GM12891 (cell line): ENCODE measurements at regions not wholly inside any gene's neighbourhood (a gene's known extent, or its start where the extent isn't known, plus 50 kb on each side); places are given as distances from the start of the nearest gene placed in this dataset.

Source experiments
- PAX5 ChIP-seq: IDR thresholded peaks from 2 replicates; pipeline ENCODE4 v1.6.1; 2011; ENCODE audit warnings: low read length, moderate library complexity, mild to moderate bottlenecking; ENCODE audit not compliant: insufficient read depth, severe bottlenecking
- POLR2A ChIP-seq: IDR thresholded peaks from 2 replicates; pipeline ENCODE4 v1.6.1; 2011; ENCODE audit warnings: low read depth, low read length, control low read depth
- POLR2AphosphoS5 ChIP-seq: IDR thresholded peaks from 2 replicates; pipeline ENCODE4 v1.6.1; 2011; ENCODE audit warnings: low read depth, low read length, control low read depth
- SPI1 ChIP-seq: IDR thresholded peaks from 2 replicates; pipeline ENCODE4 v1.6.1; 2011; ENCODE audit warnings: low read depth, low read length, control low read depth
- TAF1 ChIP-seq: IDR thresholded peaks from 2 replicates; pipeline ENCODE4 v1.6.1; 2011; ENCODE audit warnings: low read depth, low read length, control low read depth

DNA sequence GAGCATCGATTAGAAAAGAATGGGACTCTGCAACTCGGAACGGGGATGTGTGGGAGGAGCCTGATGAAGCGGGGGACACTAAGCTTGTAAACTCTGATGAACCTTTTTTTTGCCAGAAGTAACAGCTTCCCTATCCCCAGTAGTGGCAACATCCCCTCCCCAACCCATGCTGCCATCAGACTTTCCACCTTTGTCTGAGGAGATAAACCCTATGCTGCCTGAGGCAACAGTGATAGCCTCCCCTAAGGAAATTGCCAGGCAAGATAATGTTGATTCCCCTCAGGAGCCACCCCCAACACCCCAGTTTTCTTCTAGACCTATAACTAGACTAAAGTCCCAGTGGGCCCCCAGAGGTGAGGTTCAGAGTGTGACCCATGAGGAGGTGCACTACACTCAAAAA lies 173.7 kb downstream of the AKR1D1 start:
- TF ChIP-seq POLR2A (no peak), TAF1 (no peak), SPI1 (no peak), PAX5 (no peak), POLR2AphosphoS5 (no peak)
